IMR-90 (cell line): ENCODE measurements at regions not wholly inside any gene's neighbourhood (a gene's known extent, or its start where the extent isn't known, plus 50 kb on each side); places are given as distances from the start of the nearest gene placed in this dataset.

Experiments
- ATAC-seq: fragments of 200-7000 bp; cut with Tn5 transposase; 2 replicates; pipeline ENCODE4 v1.9.1; 2020; ENCODE audit warnings: low read depth, mild to moderate bottlenecking, moderate library complexity
- BruUV-seq: library from RNA; stranded (reverse); fragments of 400-500 nt; replicated peaks from 2 replicates; lab custom pipeline; 2021; lab: Mats Ljungman, UMichigan
- CTCF ChIA-PET: fragments of 300-600 bp; formaldehyde crosslinking; extraction: SDS; loops from one replicate; lab custom pipeline; 2021; ENCODE audit warnings: antibody characterized with exemption; lab: Yijun Ruan, JAX
- POLR2A ChIA-PET: fragments of 300-600 bp; sonication (Branson Sonifier 250); formaldehyde crosslinking; loops from one replicate; lab custom pipeline; 2022; ENCODE audit warnings: antibody characterized with exemption; ENCODE audit not compliant: unreplicated experiment; lab: Charles Lee
- DNase-seq: peaks from one replicate; pipeline ENCODE4 v3.0.0; 2013
- H2AFZ ChIP-seq: replicated peaks from 2 replicates; pipeline ENCODE3; 2013; ENCODE audit warnings: low read length, mild to moderate bottlenecking; ENCODE audit not compliant: poor library complexity
- H2AK5ac ChIP-seq: 2 replicates; pipeline ENCODE4 v1.6.1; 2013; ENCODE audit warnings: low read depth, low read length, inconsistent platforms
- H2AK9ac ChIP-seq: replicated peaks from 2 replicates; pipeline ENCODE3; 2013; ENCODE audit warnings: mild to moderate bottlenecking, low read depth, low read length, moderate library complexity; ENCODE audit not compliant: poor library complexity
- H2BK120ac ChIP-seq: 2 replicates; pipeline ENCODE4 v1.6.1; 2013; ENCODE audit warnings: low read depth, low read length, inconsistent platforms
- H2BK15ac ChIP-seq: 3 replicates; pipeline ENCODE4 v1.6.1; 2013; ENCODE audit warnings: low read depth, low read length, inconsistent platforms
- H2BK20ac ChIP-seq: 2 replicates; pipeline ENCODE4 v1.6.1; 2013; ENCODE audit warnings: low read depth, mild to moderate bottlenecking, inconsistent platforms, low read length, moderate library complexity
- H2BK5ac ChIP-seq: 2 replicates; pipeline ENCODE4 v1.6.1; 2013; ENCODE audit warnings: mild to moderate bottlenecking, low read depth, low read length, inconsistent platforms; ENCODE audit not compliant: poor library complexity, severe bottlenecking
- H3K14ac ChIP-seq: replicated peaks from 2 replicates; pipeline ENCODE4 v1.6.1; 2013; ENCODE audit warnings: low read depth, low read length, inconsistent platforms
- H3K18ac ChIP-seq: 2 replicates; pipeline ENCODE4 v1.6.1; 2013; ENCODE audit warnings: low read depth, low read length, control low read depth
- H3K23ac ChIP-seq: 2 replicates; pipeline ENCODE4 v1.6.1; 2013; ENCODE audit warnings: low read depth, low read length, inconsistent platforms
- H3K27ac ChIP-seq: 2 replicates; pipeline ENCODE4 v1.5.1; 2013; ENCODE audit warnings: mild to moderate bottlenecking, control low read depth, low read length; ENCODE audit not compliant: insufficient read depth
- H3K27me3 ChIP-seq: 2 replicates; pipeline ENCODE4 v1.6.1; 2013; ENCODE audit warnings: low read length; ENCODE audit not compliant: control insufficient read depth, insufficient read depth
- H3K36me3 ChIP-seq: 2 replicates; pipeline ENCODE4 v1.6.1; 2013; ENCODE audit warnings: low read length, mixed read lengths; ENCODE audit not compliant: control insufficient read depth, insufficient read depth
- H3K4ac ChIP-seq: 2 replicates; pipeline ENCODE4 v1.6.1; 2013; ENCODE audit warnings: low read depth, low read length, inconsistent platforms
- H3K4me1 ChIP-seq: 2 replicates; pipeline ENCODE4 v1.6.1; 2013; ENCODE audit warnings: low read length, mixed read lengths; ENCODE audit not compliant: control insufficient read depth, insufficient read depth
- H3K4me2 ChIP-seq: 2 replicates; pipeline ENCODE4 v1.6.1; 2013; ENCODE audit warnings: low read depth, mild to moderate bottlenecking, control low read depth, low read length, moderate library complexity
- H3K4me3 ChIP-seq: 2 replicates; pipeline ENCODE4 v1.5.1; 2013; ENCODE audit warnings: low read depth, mild to moderate bottlenecking, control low read depth, low read length, moderate library complexity; ENCODE audit not compliant: insufficient read depth
- H3K56ac ChIP-seq: 2 replicates; pipeline ENCODE4 v1.6.1; 2013; ENCODE audit warnings: low read length, inconsistent platforms; ENCODE audit not compliant: insufficient read depth; ENCODE audit errors: extremely low read depth
- H3K79me1 ChIP-seq, 2 experiments: 2 replicates each; pipeline ENCODE4 v1.6.1; 2013; ENCODE audit warnings: low read length in 2 of 2, inconsistent platforms in 1 of 2, low read depth in 1 of 2
- H3K9ac ChIP-seq: 2 replicates; pipeline ENCODE4 v1.6.1; 2013; ENCODE audit warnings: low read depth, low read length, control low read depth
- H3K9me1 ChIP-seq: 2 replicates; pipeline ENCODE4 v1.6.1; 2013; ENCODE audit warnings: low read length, inconsistent platforms; ENCODE audit not compliant: insufficient read depth
- H3K9me3 ChIP-seq: 2 replicates; pipeline ENCODE4 v1.6.1; 2013; ENCODE audit warnings: low read length; ENCODE audit not compliant: control insufficient read depth, insufficient read depth
- H4K20me1 ChIP-seq: 2 replicates; pipeline ENCODE4 v1.6.1; 2013; ENCODE audit warnings: low read length, inconsistent platforms; ENCODE audit not compliant: insufficient read depth
- H4K5ac ChIP-seq: 2 replicates; pipeline ENCODE4 v1.6.1; 2013; ENCODE audit warnings: mild to moderate bottlenecking, low read depth, low read length, control low read depth
- H4K8ac ChIP-seq, 2 experiments: 2 replicates each; pipeline ENCODE4 v1.6.1; 2013; ENCODE audit warnings: low read depth in 2 of 2, low read length in 2 of 2, control low read depth in 1 of 2, inconsistent platforms in 1 of 2
- H4K91ac ChIP-seq: 2 replicates; pipeline ENCODE4 v1.6.1; 2013; ENCODE audit warnings: low read depth, low read length, inconsistent platforms; ENCODE audit not compliant: insufficient read depth
- BHLHE40 ChIP-seq: fragments of 150-350 bp; IDR thresholded peaks from 2 replicates; pipeline ENCODE4 v1.6.1; 2016; ENCODE audit warnings: mild to moderate bottlenecking, low read depth, low read length
- CEBPB ChIP-seq: IDR thresholded peaks from 2 replicates; pipeline ENCODE4 v1.6.1; 2012; ENCODE audit warnings: low read depth, low read length, improper control_type of control experiment
- CHD1 ChIP-seq: IDR thresholded peaks from 2 replicates; pipeline ENCODE4 v1.6.1; 2012; ENCODE audit warnings: low read depth, low read length, improper control_type of control experiment
- CTCF ChIP-seq: conservative IDR thresholded peaks from 2 replicates; pipeline ENCODE4 v1.5.1; 2012; ENCODE audit warnings: mild to moderate bottlenecking, low read depth, low read length, improper control_type of control experiment
- ELK1 ChIP-seq: fragments of 150-350 bp; IDR thresholded peaks from 2 replicates; pipeline ENCODE4 v1.6.1; 2016; ENCODE audit warnings: low read depth, mild to moderate bottlenecking, low read length, moderate library complexity, borderline replicate concordance
- FOS ChIP-seq: fragments of 150-350 bp; IDR thresholded peaks from 2 replicates; pipeline ENCODE4 v1.6.1; 2016; ENCODE audit warnings: low read depth, low read length
- MAFK ChIP-seq: IDR thresholded peaks from 2 replicates; pipeline ENCODE4 v1.6.1; 2012; ENCODE audit warnings: low read depth, low read length, improper control_type of control experiment
- MAZ ChIP-seq: IDR thresholded peaks from 2 replicates; pipeline ENCODE4 v1.6.1; 2012; ENCODE audit warnings: low read depth, mild to moderate bottlenecking, low read length, improper control_type of control experiment, moderate library complexity, borderline replicate concordance
- MXI1 ChIP-seq: IDR thresholded peaks from 2 replicates; pipeline ENCODE4 v1.6.1; 2012; ENCODE audit warnings: low read depth, mild to moderate bottlenecking, low read length, moderate library complexity, borderline replicate concordance
- NFE2L2 ChIP-seq: fragments of 150-350 bp; IDR thresholded peaks from 2 replicates; pipeline ENCODE4 v1.6.1; 2016; ENCODE audit warnings: low read depth, mild to moderate bottlenecking, low read length
- POLR2A ChIP-seq: IDR thresholded peaks from 2 replicates; pipeline ENCODE4 v1.6.1; 2012; ENCODE audit warnings: mild to moderate bottlenecking, low read depth, low read length
- RAD21 ChIP-seq: IDR thresholded peaks from 2 replicates; pipeline ENCODE4 v1.6.1; 2012; ENCODE audit warnings: low read length, improper control_type of control experiment
- RCOR1 ChIP-seq: IDR thresholded peaks from 2 replicates; pipeline ENCODE4 v1.6.1; 2012; ENCODE audit warnings: mild to moderate bottlenecking, low read length, improper control_type of control experiment; ENCODE audit not compliant: insufficient replicate concordance
- RFX5 ChIP-seq: IDR thresholded peaks from 2 replicates; pipeline ENCODE4 v1.8.0; 2012; ENCODE audit warnings: low read depth, mild to moderate bottlenecking, low read length, moderate library complexity
- SMC3 ChIP-seq: fragments of 150-350 bp; IDR thresholded peaks from 2 replicates; pipeline ENCODE4 v1.6.1; 2016; ENCODE audit warnings: low read depth, mild to moderate bottlenecking, antibody characterized with exemption, low read length, moderate library complexity
- USF2 ChIP-seq: fragments of 150-350 bp; IDR thresholded peaks from 2 replicates; pipeline ENCODE4 v1.6.1; 2017; ENCODE audit warnings: mild to moderate bottlenecking, antibody characterized with exemption, low read length, low read depth
- WGBS, 2 experiments: methylation state at CpG; one replicate each; pipeline versions ENCODE4 v1.1.5 to v1.1.7; 2013; ENCODE audit warnings: missing lambda C conversion rate in 2 of 2; ENCODE audit not compliant: insufficient read length in 1 of 2; ENCODE audit errors: extremely low coverage in 2 of 2; 5-methylcytosine and 5-hydroxymethylcytosine counted together
- dilution Hi-C: fragments of 300-500 bp; cut with HindIII; formaldehyde crosslinking; loops from one replicate; pipeline ENCODE4 v1.14.3; 2018; ENCODE audit warnings: low sequenced_read_pairs; ENCODE audit not compliant: unreplicated experiment
- in situ Hi-C: fragments of 300-500 bp; cut with MboI; formaldehyde crosslinking; loops from 3 replicates; pipeline ENCODE4 v1.14.3; 2019; ENCODE audit warnings: low sequenced_read_pairs, inconsistent platforms, mixed read lengths
- intact Hi-C: fragments of 100-400 bp; cut with micrococcal nuclease; formaldehyde crosslinking; loops from 2 replicates; pipeline ENCODE4 v1.10.0; 2022

GRCh38 chr12:16458521-16459078 is 111.2 kb downstream of the MGST1 start:
- Histone ChIP-seq H3K56ac (no peak overlapping the region), H3K4me2 (no peak overlapping the region), H4K20me1 (no peaks in the 10 kb centered on the region), H4K5ac (no peak overlapping the region), H3K4ac (no peak overlapping the region), H2BK120ac (no peak overlapping the region), H3K4me1 (no peaks in the 10 kb centered on the region), H2BK20ac (no peak overlapping the region), H3K79me1 (no peaks in the 10 kb centered on the region), H3K9me3 (no peaks in the 10 kb centered on the region), H3K27ac (no peak overlapping the region), H2AK9ac (no peak overlapping the region), H3K23ac (no peak overlapping the region), H3K9me1 (no peaks in the 10 kb centered on the region), H3K14ac (no peak overlapping the region), H3K27me3 (no peaks in the 10 kb centered on the region), H4K8ac (no peak overlapping the region), H3K18ac (no peak overlapping the region), H4K91ac (no peak overlapping the region), H3K36me3 (no peaks in the 10 kb centered on the region), H2BK5ac (no peak overlapping the region), H2AK5ac (no peak overlapping the region), H3K4me3 (no peak overlapping the region), H2BK15ac (no peak overlapping the region), H2AFZ (no peak overlapping the region), H3K9ac (no peak overlapping the region)
- no TSS peak for BruUV-seq
- ChIA-PET POLR2A (no interaction called here), CTCF (no interaction called here)
- DNase-seq (peak; percentile 33), ATAC-seq (peak; percentile 61; the same call in 1 of the 2 replicates)
- no peak for TF ChIP-seq MXI1
- TF ChIP-seq NFE2L2, result no peak
- TF ChIP-seq CHD1, result no peak
- TF ChIP-seq RCOR1, result no peak
- no peak for TF ChIP-seq MAFK
- TF ChIP-seq BHLHE40, result no peak
- no peak for TF ChIP-seq FOS
- no peak for TF ChIP-seq MAZ
- no peak for TF ChIP-seq CTCF
- no peak for TF ChIP-seq USF2
- no peak for TF ChIP-seq POLR2A
- no peak for TF ChIP-seq RAD21
- TF ChIP-seq CEBPB, result no peak
- no peak for TF ChIP-seq ELK1
- no peak for TF ChIP-seq SMC3
- no peak for TF ChIP-seq RFX5
- dilution Hi-C loops, result no loop called here
- no CpG with 5 or more reads among the region's 2 CpGs for WGBS, 2 experiments
- intact Hi-C loops, result loop anchor here (10.0 kb wide), 1 partner anchor 1466 kb away; no protein-coding TSS in a partner anchor
- in situ Hi-C loops, result no loop called here
